ENCODE measurements at regions not wholly inside any gene's neighbourhood (a gene's known extent, or its start where the extent isn't known, plus 50 kb on each side); places are given as distances from the start of the nearest gene placed in this dataset.
"Not testable (repeated sequence)": the region's sequence is repeated elsewhere in the genome, so short reads cannot be mapped to it uniquely, and the experiment has no call there.

- no peak for DNase-seq (ENCODE audit: low spot score)
Measured at GRCh38 chr16:85202631-85203461, 90.6 kb upstream of the CIBAR2 start.

- DNase-seq (ENCODE audit: low spot score), result no peak
Measured at GRCh38 chr16:85203462-85203813, 91.2 kb upstream of the CIBAR2 start.

GRCh38 chr16:85204242-85205010, 92.2 kb upstream of the CIBAR2 start:
- DNase-seq (ENCODE audit: low spot score), result no peak

GRCh38 chr16:85205257-85205656, 93.0 kb upstream of the CIBAR2 start:
- DNase-seq (ENCODE audit: low spot score), result not testable (repeated sequence)

GRCh38 chr16:85205747-85206471, 93.6 kb upstream of the CIBAR2 start:
- no peak for DNase-seq (ENCODE audit: low spot score)

- no peak for DNase-seq (ENCODE audit: low spot score)
Measured at GRCh38 chr16:85206472-85207356, 94.4 kb upstream of the CIBAR2 start.

GRCh38 chr16:85207357-85207921, 95.2 kb upstream of the CIBAR2 start:
- DNase-seq (ENCODE audit: low spot score), result no peak

GRCh38 chr16:85208181-85208580, 95.9 kb upstream of the CIBAR2 start:
- no peak for DNase-seq (ENCODE audit: low spot score)

- no peak for DNase-seq (ENCODE audit: low spot score)
Measured at GRCh38 chr16:85208643-85209520, 96.6 kb upstream of the CIBAR2 start.

GRCh38 chr16:85209526-85210121, 97.4 kb upstream of the CIBAR2 start:
- DNase-seq (ENCODE audit: low spot score), result no peak

GRCh38 chr16:85210423-85211169, 98.3 kb upstream of the CIBAR2 start:
- DNase-seq (ENCODE audit: low spot score), result no peak

GRCh38 chr16:85211271-85211801, 99.1 kb upstream of the CIBAR2 start:
- no peak for DNase-seq (ENCODE audit: low spot score)

GRCh38 chr16:85213926-85214675, 101.8 kb upstream of the CIBAR2 start:
- DNase-seq (ENCODE audit: low spot score), result no peak

- no peak for DNase-seq (ENCODE audit: low spot score)
Measured at GRCh38 chr16:85215478-85216118, 103.3 kb upstream of the CIBAR2 start.

- DNase-seq (ENCODE audit: low spot score), result no peak
Measured at GRCh38 chr16:85216522-85217375, 104.5 kb upstream of the CIBAR2 start.

GRCh38 chr16:85220125-85220839, 108.0 kb upstream of the CIBAR2 start:
- peak; percentile 87 for DNase-seq (ENCODE audit: low spot score)

Data from D341Med (cell line).